Superior temporal gyrus (tissue), 1 donor: ENCODE measurements at regions not wholly inside any gene's neighbourhood (a gene's known extent, or its start where the extent isn't known, plus 50 kb on each side); places are given as distances from the start of the nearest gene placed in this dataset.
"Not testable (repeated sequence)": the region's sequence is repeated elsewhere in the genome, so short reads cannot be mapped to it uniquely, and the experiment has no call there.

Source experiments
- DNase-seq: peaks from one replicate; pipeline ENCODE4 v3.0.0-alpha.2; 2016; ENCODE audit errors: extremely low spot score

GRCh38 chr7:10465536-10465935 is 508.1 kb upstream of the PHF14 start:
- DNase-seq = not testable (repeated sequence)

GRCh38 chr7:10468908-10469307 is 504.8 kb upstream of the PHF14 start:
- no peak for DNase-seq

GRCh38 chr7:10469476-10469875 is 504.2 kb upstream of the PHF14 start:
- DNase-seq = no peak

GRCh38 chr7:10471280-10472058 is 502.2 kb upstream of the PHF14 start:
- DNase-seq = no peak

GRCh38 chr7:10472115-10472514 is 501.6 kb upstream of the PHF14 start:
- DNase-seq = no peak

- no peak for DNase-seq
Measured at GRCh38 chr7:10473569-10473968, 500.1 kb upstream of the PHF14 start.

GRCh38 chr7:10474048-10474447 is 499.6 kb upstream of the PHF14 start:
- DNase-seq = no peak

- DNase-seq = no peak
Measured at GRCh38 chr7:10475940-10476641, 497.6 kb upstream of the PHF14 start.

GRCh38 chr7:10476642-10477041 is 497.0 kb upstream of the PHF14 start:
- no peak for DNase-seq

- DNase-seq = no peak
Measured at GRCh38 chr7:10483671-10484070, 490.0 kb upstream of the PHF14 start.

GRCh38 chr7:10484767-10485166 is 488.9 kb upstream of the PHF14 start:
- no peak for DNase-seq

GRCh38 chr7:10501206-10501884 is 472.3 kb upstream of the PHF14 start:
- DNase-seq = not testable (repeated sequence)

- no peak for DNase-seq
Measured at GRCh38 chr7:10507032-10507431, 466.6 kb upstream of the PHF14 start.

- DNase-seq = peak; percentile 37
Measured at GRCh38 chr7:10521306-10521705, 452.4 kb upstream of the PHF14 start.

GRCh38 chr7:10533429-10533828 is 440.2 kb upstream of the PHF14 start:
- DNase-seq = not testable (repeated sequence)

GRCh38 chr7:10536561-10536960 is 437.1 kb upstream of the PHF14 start:
- DNase-seq = no peak

- DNase-seq = no peak
Measured at GRCh38 chr7:10537764-10538163, 435.9 kb upstream of the PHF14 start.

GRCh38 chr7:10557375-10557774 is 416.3 kb upstream of the PHF14 start:
- no peak for DNase-seq

GRCh38 chr7:10560497-10560896 is 413.2 kb upstream of the PHF14 start:
- no peak for DNase-seq

- DNase-seq = no peak
Measured at GRCh38 chr7:10568891-10569290, 404.8 kb upstream of the PHF14 start.

- DNase-seq = no peak
Measured at GRCh38 chr7:10571759-10572158, 401.9 kb upstream of the PHF14 start.

- no peak for DNase-seq
Measured at GRCh38 chr7:10577866-10578374, 395.8 kb upstream of the PHF14 start.
